Fibroblast of lung (primary cell): ENCODE measurements at regions not wholly inside any gene's neighbourhood (a gene's known extent, or its start where the extent isn't known, plus 50 kb on each side); places are given as distances from the start of the nearest gene placed in this dataset.

ENCODE experiments used
- CTCF ChIP-seq, 2 donors: IDR thresholded peaks in 1 of 2; conservative IDR thresholded peaks in 1 of 2; 1 replicate in 1 of 2; 2 replicates in 1 of 2; pipeline ENCODE4 v1.5.1; 2011 to 2012; ENCODE audit warnings: low read length in 2 of 2, control low read depth in 1 of 2, inconsistent platforms in 1 of 2, low read depth in 1 of 2, mild to moderate bottlenecking in 1 of 2
- EZH2 ChIP-seq: IDR thresholded peaks from 2 replicates; pipeline ENCODE4 v1.5.1; 2012; ENCODE audit warnings: low read length, control low read depth, mild to moderate bottlenecking; ENCODE audit errors: missing control alignments

DNA sequence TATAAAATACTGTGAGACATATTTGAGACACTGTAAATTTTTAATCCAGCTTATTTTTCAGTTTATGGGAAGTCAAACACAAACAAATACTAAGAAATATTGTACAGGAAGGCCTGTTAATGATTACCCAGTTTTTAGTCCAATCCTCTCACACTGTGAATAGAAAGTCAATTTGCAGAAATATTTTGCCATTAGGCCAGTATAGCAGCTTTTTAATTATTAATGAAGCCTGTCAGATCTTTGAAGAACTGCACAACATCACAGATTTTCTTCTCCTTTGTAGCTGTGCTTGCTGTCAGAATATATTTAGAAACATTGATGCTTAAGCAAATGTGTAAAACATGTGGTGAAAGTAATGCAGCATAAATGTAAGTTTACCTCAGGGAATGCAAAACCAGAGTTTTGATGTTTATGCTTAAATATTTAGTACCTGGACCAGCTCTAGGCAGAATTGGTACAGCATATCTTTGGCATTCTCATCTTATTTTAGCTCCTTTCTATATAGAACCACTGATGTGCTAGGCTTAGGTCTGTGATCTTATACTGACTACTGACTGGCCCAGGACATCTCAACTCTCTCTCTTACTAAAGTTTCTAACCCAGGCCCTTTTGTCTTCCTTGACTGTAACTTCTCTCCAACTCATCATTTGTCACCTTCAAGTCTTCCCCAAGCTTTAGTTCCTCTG is 230.8 kb upstream of the NAV3 start:
- no peak for TF ChIP-seq CTCF (conservative IDR thresholded peaks at IDR 0.05 in 1 of 2, IDR thresholded peaks at IDR 0.05 in 1 of 2; ENCODE audit: low read depth in 1 of 2, low read length in 2 of 2)
- TF ChIP-seq EZH2, result no peak
